BE2C (cell line): ENCODE measurements at regions not wholly inside any gene's neighbourhood (a gene's known extent, or its start where the extent isn't known, plus 50 kb on each side); places are given as distances from the start of the nearest gene placed in this dataset.

Experiments
- DNase-seq: peaks from one replicate; pipeline ENCODE4 v3.0.0-alpha.2; 2020
- H3K27me3 ChIP-seq: fragments of 250-450 bp; sonication (Bioruptor Pico); 2 replicates; pipeline ENCODE4 v1.5.1; 2020; ENCODE audit warnings: mild to moderate bottlenecking
- H3K36me3 ChIP-seq: fragments of 250-450 bp; sonication (Bioruptor Pico); 2 replicates; pipeline ENCODE4 v1.5.1; 2020; ENCODE audit warnings: mild to moderate bottlenecking
- H3K4me1 ChIP-seq: fragments of 250-450 bp; sonication (Bioruptor Pico); 2 replicates; pipeline ENCODE4 v1.5.1; 2020
- H3K4me3 ChIP-seq: 2 replicates; pipeline ENCODE4 v1.5.1; 2011; ENCODE audit warnings: low read depth, low read length
- H3K9me3 ChIP-seq: fragments of 250-450 bp; sonication (Bioruptor Pico); 2 replicates; pipeline ENCODE4 v1.5.1; 2020
- CTCF ChIP-seq: IDR thresholded peaks from 2 replicates; pipeline ENCODE4 v1.5.1; 2012; ENCODE audit warnings: mild to moderate bottlenecking, low read depth, low read length

- Histone ChIP-seq H3K36me3 (no peaks in the 10 kb centered on the region), H3K4me1 (no peaks in the 10 kb centered on the region), H3K27me3 (no peaks in the 10 kb centered on the region), H3K4me3 (no peak overlapping the region), H3K9me3 (no peaks in the 10 kb centered on the region)
- TF ChIP-seq CTCF, result no peak
- DNase-seq, result no peak
These were observed 193.0 kb upstream of the PWP1 start for GRCh38 chr12:107492393-107493134.

GRCh38 chr12:107493135-107493494 lies 192.5 kb upstream of the PWP1 start:
- no peaks in the 10 kb centered on the region for H3K9me3 ChIP-seq
- no peak overlapping the region for H3K4me3 ChIP-seq
- no peak for TF ChIP-seq CTCF
- no peaks in the 10 kb centered on the region for H3K27me3 ChIP-seq
- H3K4me1 ChIP-seq, result no peaks in the 10 kb centered on the region
- no peak for DNase-seq
- no peaks in the 10 kb centered on the region for H3K36me3 ChIP-seq

- H3K36me3 ChIP-seq, result no peaks in the 10 kb centered on the region
- no peak for TF ChIP-seq CTCF
- no peaks in the 10 kb centered on the region for H3K4me1 ChIP-seq
- no peaks in the 10 kb centered on the region for H3K9me3 ChIP-seq
- no peak overlapping the region for H3K4me3 ChIP-seq
- no peak for DNase-seq
- no peaks in the 10 kb centered on the region for H3K27me3 ChIP-seq
These were observed 191.9 kb upstream of the PWP1 start for GRCh38 chr12:107493666-107494065.

GRCh38 chr12:107494331-107494730 lies 191.3 kb upstream of the PWP1 start:
- no peak for TF ChIP-seq CTCF
- Histone ChIP-seq H3K4me3 (no peak overlapping the region), H3K9me3 (no peaks in the 10 kb centered on the region), H3K36me3 (no peaks in the 10 kb centered on the region), H3K4me1 (no peaks in the 10 kb centered on the region), H3K27me3 (no peaks in the 10 kb centered on the region)
- DNase-seq, result no peak

- no peaks in the 10 kb centered on the region for H3K36me3 ChIP-seq
- TF ChIP-seq CTCF, result no peak
- H3K27me3 ChIP-seq, result no peaks in the 10 kb centered on the region
- H3K9me3 ChIP-seq, result no peaks in the 10 kb centered on the region
- DNase-seq, result no peak
- H3K4me1 ChIP-seq, result no peaks in the 10 kb centered on the region
- H3K4me3 ChIP-seq, result no peak overlapping the region
These were observed 190.0 kb upstream of the PWP1 start for GRCh38 chr12:107495604-107496003.

- Histone ChIP-seq H3K36me3 (no peaks in the 10 kb centered on the region), H3K9me3 (no peaks in the 10 kb centered on the region), H3K27me3 (no peaks in the 10 kb centered on the region), H3K4me3 (no peak overlapping the region), H3K4me1 (no peaks in the 10 kb centered on the region)
- no peak for DNase-seq
- TF ChIP-seq CTCF, result no peak
These were observed 188.4 kb upstream of the PWP1 start for GRCh38 chr12:107497231-107497630.
